ENCODE measurements at regions not wholly inside any gene's neighbourhood (a gene's known extent, or its start where the extent isn't known, plus 50 kb on each side); places are given as distances from the start of the nearest gene placed in this dataset.

GRCh38 chr12:125263385-125263784 is 198.2 kb downstream of the AACS start:
- no peak overlapping the region for H2BK15ac ChIP-seq (ENCODE audit: low read depth, low read length)
- no peak overlapping the region for H2BK5ac ChIP-seq (ENCODE audit: insufficient read length, low read length)
- no peak for TF ChIP-seq CTCF (conservative IDR thresholded peaks at IDR 0.05)
- no peak overlapping the region for H3T11ph ChIP-seq (ENCODE audit: low read length)
- H3K4me2 ChIP-seq (ENCODE audit: insufficient read depth, insufficient read length, low read length), result no peak overlapping the region
- peaks cover 10 to 13% of the 10 kb centered on the region in 2 experiments for H3K9me3 Mint-ChIP-seq
- no peak overlapping the region for H2AK5ac ChIP-seq (ENCODE audit: insufficient read length, low read length)
- no CpG with 5 or more reads among the region's 8 CpGs for WGBS (ENCODE audit: extremely low coverage, insufficient read length, low lambda C conversion rate)
- peaks cover 2% of the 10 kb centered on the region; the same call in 1 of the 2 replicates for H3K79me2 ChIP-seq (ENCODE audit: insufficient read depth, low read length)
- H3K27me3 ChIP-seq (ENCODE audit: insufficient read depth, low read length), result no peaks in the 10 kb centered on the region
- no peak overlapping the region for H3K14ac ChIP-seq (ENCODE audit: insufficient read depth, low read length)
- peaks cover 7% of the 10 kb centered on the region for H3K27me3 Mint-ChIP-seq (ENCODE audit: low read depth)
- H2BK12ac ChIP-seq (ENCODE audit: insufficient read length, low read depth, low read length), result no peak overlapping the region
- no peaks in the 10 kb centered on the region for H3K23me2 ChIP-seq (ENCODE audit: insufficient read length, low read depth, low read length, poor library complexity, severe bottlenecking)
- no peaks in the 10 kb centered on the region for H3K9me3 ChIP-seq (ENCODE audit: control insufficient read depth, low read depth, low read length)
- H3K56ac ChIP-seq (ENCODE audit: insufficient read length, low read depth, low read length), result no peak overlapping the region
- H3K4ac ChIP-seq (ENCODE audit: low read depth, low read length), result no peak overlapping the region
- DNase-seq, result no peak
- H4K91ac ChIP-seq (ENCODE audit: insufficient read length, low read depth, low read length), result no peak overlapping the region
- no peak overlapping the region for H4K8ac ChIP-seq (replicated peaks; ENCODE audit: insufficient read length, low read depth, low read length)
- H3K36me3 Mint-ChIP-seq (ENCODE audit: insufficient read depth in 1 of 3, low read depth in 3 of 3), result peaks cover 0 to 22% (median 14%) of the 10 kb centered on the region in 3 experiments; a peak in 5 of 7 replicates
- no peak overlapping the region for H3K27ac Mint-ChIP-seq
- H2BK20ac ChIP-seq (ENCODE audit: low read depth, low read length, poor library complexity, severe bottlenecking), result no peak overlapping the region
- H3K4me1 ChIP-seq (ENCODE audit: insufficient read depth, low read length), result no peaks in the 10 kb centered on the region
- no peak overlapping the region for H3K9ac ChIP-seq (ENCODE audit: extremely low read depth, insufficient read length, low read length)
- H3K27ac ChIP-seq (ENCODE audit: insufficient read length, low read depth, low read length), result no peak overlapping the region
- H3K23ac ChIP-seq (ENCODE audit: insufficient read length, low read depth, low read length), result no peak overlapping the region
- H4K5ac ChIP-seq (ENCODE audit: insufficient read length, low read depth, low read length), result no peak overlapping the region
- H2BK120ac ChIP-seq (ENCODE audit: low read depth, low read length, poor library complexity, severe bottlenecking), result no peak overlapping the region
- H3K79me1 ChIP-seq (ENCODE audit: insufficient read depth, low read depth, low read length, poor library complexity, severe bottlenecking), result peaks cover 5% of the 10 kb centered on the region
- H4K20me1 ChIP-seq (ENCODE audit: control insufficient read depth, insufficient read depth, insufficient read length), result no peaks in the 10 kb centered on the region
- H3K4me3 Mint-ChIP-seq, result no peak overlapping the region
- H3K4me1 Mint-ChIP-seq, result peaks cover 7% of the 10 kb centered on the region in 2 experiments
- no peak overlapping the region for H3K18ac ChIP-seq (ENCODE audit: insufficient read length, low read depth, low read length)
- no peak overlapping the region for H2AFZ ChIP-seq (ENCODE audit: low read length)

All from H9 (cell line).